ENCODE measurements at regions not wholly inside any gene's neighbourhood (a gene's known extent, or its start where the extent isn't known, plus 50 kb on each side); places are given as distances from the start of the nearest gene placed in this dataset.
A peak's percentile ranks its signal among the peaks of the same experiment; 100 is the strongest.

GRCh38 chr12:100706033-100706432, 88.5 kb upstream of the ANO4 start:
- DNase-seq (ENCODE audit: low spot score, unreplicated experiment): no peak
- no peak overlapping the region for H3K27ac Mint-ChIP-seq
- no peaks in the 10 kb centered on the region for H3K4me1 Mint-ChIP-seq (ENCODE audit: low read depth)
- no peak for TF ChIP-seq CTCF (IDR thresholded peaks at IDR 0.05; ENCODE audit: unreplicated experiment)
- no peaks in the 10 kb centered on the region for H3K9me3 Mint-ChIP-seq (ENCODE audit: low read depth)
- no peaks in the 10 kb centered on the region for H3K27me3 Mint-ChIP-seq
- H3K36me3 Mint-ChIP-seq (ENCODE audit: insufficient read depth): no peaks in the 10 kb centered on the region
- no peak overlapping the region for H3K4me3 Mint-ChIP-seq (ENCODE audit: low read depth)

- no peak for DNase-seq (ENCODE audit: low spot score, unreplicated experiment)
- no peak for TF ChIP-seq CTCF (IDR thresholded peaks at IDR 0.05; ENCODE audit: unreplicated experiment)
- Mint-ChIP-seq H3K27ac (no peak overlapping the region), H3K9me3 (ENCODE audit: low read depth) (no peaks in the 10 kb centered on the region), H3K27me3 (peaks cover 4% of the 10 kb centered on the region), H3K36me3 (ENCODE audit: insufficient read depth) (no peaks in the 10 kb centered on the region), H3K4me1 (ENCODE audit: low read depth) (no peaks in the 10 kb centered on the region), H3K4me3 (ENCODE audit: low read depth) (no peak overlapping the region)
These were observed 86.0 kb upstream of the ANO4 start for GRCh38 chr12:100708591-100708990.

- Mint-ChIP-seq H3K9me3 (ENCODE audit: low read depth) (no peaks in the 10 kb centered on the region), H3K27ac (no peak overlapping the region), H3K4me3 (ENCODE audit: low read depth) (peak overlapping the region; percentile 67), H3K27me3 (peaks cover 74% of the 10 kb centered on the region), H3K36me3 (ENCODE audit: insufficient read depth) (peaks cover 1% of the 10 kb centered on the region), H3K4me1 (ENCODE audit: low read depth) (peaks cover 2% of the 10 kb centered on the region)
- no peak for TF ChIP-seq CTCF (IDR thresholded peaks at IDR 0.05; ENCODE audit: unreplicated experiment)
- DNase-seq (ENCODE audit: low spot score, unreplicated experiment): no peak
These were observed 78.3 kb upstream of the ANO4 start for GRCh38 chr12:100715976-100716944.

- peak; percentile 13 for TF ChIP-seq CTCF (IDR thresholded peaks at IDR 0.05; ENCODE audit: unreplicated experiment)
- Mint-ChIP-seq H3K9me3 (ENCODE audit: low read depth) (no peaks in the 10 kb centered on the region), H3K36me3 (ENCODE audit: insufficient read depth) (peaks cover 1% of the 10 kb centered on the region), H3K27me3 (peaks cover 78% of the 10 kb centered on the region), H3K4me1 (ENCODE audit: low read depth) (peaks cover 2% of the 10 kb centered on the region), H3K27ac (no peak overlapping the region), H3K4me3 (ENCODE audit: low read depth) (peak overlapping the region; percentile 67)
- DNase-seq (ENCODE audit: low spot score, unreplicated experiment): peak; percentile 30
These were observed 77.4 kb upstream of the ANO4 start for GRCh38 chr12:100716945-100717732.

- no peaks in the 10 kb centered on the region for H3K9me3 Mint-ChIP-seq (ENCODE audit: low read depth)
These were observed 76.9 kb upstream of the ANO4 start for GRCh38 chr12:100717733-100718067.

More at GRCh38 chr12:100717733-100718067, 76.9 kb upstream of the ANO4 start:
- TF ChIP-seq CTCF (IDR thresholded peaks at IDR 0.05; ENCODE audit: unreplicated experiment): no peak
- DNase-seq (ENCODE audit: low spot score, unreplicated experiment): no peak
- H3K27ac Mint-ChIP-seq: no peak overlapping the region
- H3K36me3 Mint-ChIP-seq (ENCODE audit: insufficient read depth): peaks cover 1% of the 10 kb centered on the region
- peaks cover 82% of the 10 kb centered on the region for H3K27me3 Mint-ChIP-seq
- peak overlapping the region; percentile 60 for H3K4me3 Mint-ChIP-seq (ENCODE audit: low read depth)
- H3K4me1 Mint-ChIP-seq (ENCODE audit: low read depth): peaks cover 2% of the 10 kb centered on the region

All from progenitor cell of endocrine pancreas (in vitro differentiated cells).